ENCODE measurements at regions not wholly inside any gene's neighbourhood (a gene's known extent, or its start where the extent isn't known, plus 50 kb on each side); places are given as distances from the start of the nearest gene placed in this dataset.
A peak's percentile ranks its signal among the peaks of the same experiment; 100 is the strongest.

- TF ChIP-seq CTCF (tag by site-specific recombination; IDR thresholded peaks at IDR 0.05) = no peak
- TF ChIP-seq ZNF274 (IDR thresholded peaks at IDR 0.05; ENCODE audit: low read length) = no peak
- TF ChIP-seq ZNF274 (tag by site-specific recombination; IDR thresholded peaks at IDR 0.05; ENCODE audit: borderline replicate concordance) = no peak
- TF ChIP-seq ZNF324 (tag by site-specific recombination; IDR thresholded peaks at IDR 0.05) = no peak
- no peak for TF ChIP-seq FEZF1 (tag by site-specific recombination; IDR thresholded peaks at IDR 0.05)
- TF ChIP-seq ZNF169 (tag by site-specific recombination; IDR thresholded peaks at IDR 0.05) = no peak
- TF ChIP-seq ZFP3 (tag by site-specific recombination; IDR thresholded peaks at IDR 0.05; ENCODE audit: low read depth) = no peak
- TF ChIP-seq ZNF645 (tag by site-specific recombination; IDR thresholded peaks at IDR 0.05) = no peak
Measured at GRCh38 chr3:189576486-189576885, 54.7 kb upstream of the TP63 start (continued).

DNA sequence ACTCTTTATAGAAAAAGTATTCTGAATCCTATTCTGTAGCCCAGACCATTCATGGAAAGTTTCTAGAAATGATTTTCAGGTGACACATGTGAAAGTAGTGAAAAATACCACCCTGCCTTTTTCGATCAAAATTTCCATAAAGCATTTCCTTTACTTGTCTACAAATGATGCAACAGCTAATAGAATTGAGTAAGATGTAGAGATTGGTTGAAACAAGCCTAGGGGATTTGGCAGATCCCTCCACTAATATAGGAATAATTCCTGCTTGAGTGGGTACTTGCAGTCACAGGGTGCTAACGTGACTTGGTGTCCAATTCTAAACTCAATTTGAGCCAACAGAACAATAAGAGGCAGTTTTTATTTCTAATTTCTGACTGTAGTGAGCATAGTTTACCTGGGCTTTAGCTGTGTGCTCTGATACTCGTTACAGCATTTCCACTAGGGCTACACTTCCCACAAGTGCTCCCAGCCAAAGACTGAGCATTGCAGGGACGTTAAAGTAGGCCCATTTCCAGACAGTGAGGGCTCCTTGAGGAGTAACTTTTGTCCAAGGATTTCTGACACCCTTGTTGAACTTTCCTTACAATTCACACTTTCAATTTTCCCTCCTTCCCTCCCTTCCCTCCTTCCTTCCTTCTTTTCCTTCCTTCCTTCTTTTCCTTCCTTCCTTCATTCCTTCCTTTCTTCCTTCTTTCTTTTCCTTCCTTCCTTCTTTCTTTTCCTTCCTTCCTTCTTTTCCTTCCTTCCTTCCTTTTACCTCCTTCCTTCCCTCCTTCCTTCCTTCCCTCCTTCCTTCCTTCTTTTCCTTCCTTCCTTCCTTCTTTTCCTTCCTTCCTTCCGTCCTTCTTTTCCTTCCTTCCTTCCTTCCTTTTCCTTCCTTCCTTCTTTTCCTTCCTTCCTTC, 53.9 kb upstream of the TP63 start:
- Histone ChIP-seq H3K27ac (ENCODE audit: extremely low read depth, low read depth, low read length) (no peak overlapping the region), H3K4me1 (ENCODE audit: control insufficient read depth, insufficient read depth, low read length) (no peaks in the 10 kb centered on the region), H3K9me3 (ENCODE audit: control insufficient read depth, insufficient read depth, low read depth, low read length) (no peaks in the 10 kb centered on the region), H3K4me3 (ENCODE audit: low read depth, low read length) (no peak overlapping the region), H3K36me3 (ENCODE audit: control insufficient read depth in 2 of 2, insufficient read depth in 1 of 2, low read length in 2 of 2) (no peaks in the 10 kb centered on the region)
- CTCF ChIA-PET = no interaction called here
- TF ChIP-seq ZBTB48 (tag by site-specific recombination; IDR thresholded peaks at IDR 0.05) = no peak
- TF ChIP-seq PRDM1 (tag by site-specific recombination; IDR thresholded peaks at IDR 0.05) = 0 out of 2 replicates have a peak, but pooled peaks have one; percentile 9
- TF ChIP-seq ZNF366 (tag by site-specific recombination; conservative IDR thresholded peaks at IDR 0.05) = peak; percentile 88
- POLR2A ChIA-PET = no interaction called here

DNA sequence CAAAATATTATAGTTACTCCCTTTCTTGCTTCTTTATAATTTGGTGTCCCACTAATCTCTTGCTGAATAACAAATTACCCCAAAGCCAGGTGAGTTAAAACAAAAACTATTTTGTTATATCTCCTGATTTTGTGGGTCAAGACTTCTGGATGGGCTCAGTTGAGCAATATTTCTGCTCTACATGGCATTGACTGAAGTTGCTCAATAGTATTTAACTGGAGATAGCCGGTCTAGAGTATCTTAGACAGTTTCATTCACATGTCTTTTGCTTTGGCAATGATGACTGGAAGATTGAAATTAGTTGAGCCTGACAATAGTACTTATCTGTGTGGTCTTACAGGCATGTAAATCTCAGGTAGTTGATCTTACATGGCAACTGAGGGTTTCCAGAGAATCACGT, 51.0 kb upstream of the TP63 start:
- CTCF ChIA-PET = no interaction called here
- no peaks in the 10 kb centered on the region for H3K9me3 ChIP-seq (ENCODE audit: control insufficient read depth, insufficient read depth, low read depth, low read length)
- H3K27ac ChIP-seq (ENCODE audit: extremely low read depth, low read depth, low read length) = no peak overlapping the region
- POLR2A ChIA-PET = no interaction called here
- no peaks in the 10 kb centered on the region for H3K4me1 ChIP-seq (ENCODE audit: control insufficient read depth, insufficient read depth, low read length)
- H3K36me3 ChIP-seq (ENCODE audit: control insufficient read depth in 2 of 2, insufficient read depth in 1 of 2, low read length in 2 of 2) = no peaks in the 10 kb centered on the region
- no peak overlapping the region for H3K4me3 ChIP-seq (ENCODE audit: low read depth, low read length)
- TF ChIP-seq BCL11B (tag by site-specific recombination; IDR thresholded peaks at IDR 0.05; ENCODE audit: low read depth) (no peak), KLF1 (tag by site-specific recombination; IDR thresholded peaks at IDR 0.05) (no peak), ZNF555 (tag by site-specific recombination; conservative IDR thresholded peaks at IDR 0.05) (no peak), YY1 (tag by site-specific recombination; IDR thresholded peaks at IDR 0.05) (no peak), ZNF513 (tag by site-specific recombination; IDR thresholded peaks at IDR 0.05) (no peak), ZBTB7A (tag by site-specific recombination; IDR thresholded peaks at IDR 0.05; ENCODE audit: low read depth) (no peak), ZNF747 (tag by site-specific recombination; IDR thresholded peaks at IDR 0.05) (no peak), BCL11A (tag by site-specific recombination; IDR thresholded peaks at IDR 0.05; ENCODE audit: low read depth) (no peak), ZNF701 (tag by site-specific recombination; IDR thresholded peaks at IDR 0.05) (no peak)
- TF ChIP-seq, protein P1, sequence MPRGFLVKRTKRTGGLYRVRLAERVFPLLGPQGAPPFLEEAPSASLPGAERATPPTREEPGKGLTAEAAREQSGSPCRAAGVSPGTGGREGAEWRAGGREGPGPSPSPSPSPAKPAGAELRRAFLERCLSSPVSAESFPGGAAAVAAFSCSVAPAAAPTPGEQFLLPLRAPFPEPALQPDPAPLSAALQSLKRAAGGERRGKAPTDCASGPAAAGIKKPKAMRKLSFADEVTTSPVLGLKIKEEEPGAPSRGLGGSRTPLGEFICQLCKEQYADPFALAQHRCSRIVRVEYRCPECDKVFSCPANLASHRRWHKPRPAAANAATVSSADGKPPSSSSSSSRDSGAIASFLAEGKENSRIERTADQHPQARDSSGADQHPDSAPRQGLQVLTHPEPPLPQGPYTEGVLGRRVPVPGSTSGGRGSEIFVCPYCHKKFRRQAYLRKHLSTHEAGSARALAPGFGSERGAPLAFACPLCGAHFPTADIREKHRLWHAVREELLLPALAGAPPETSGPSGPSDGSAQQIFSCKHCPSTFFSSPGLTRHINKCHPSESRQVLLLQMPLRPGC (tag by site-specific recombination; IDR thresholded peaks at IDR 0.05) = no peak

Measured in HEK293 (cell line).